ENCODE measurements at regions not wholly inside any gene's neighbourhood (a gene's known extent, or its start where the extent isn't known, plus 50 kb on each side); places are given as distances from the start of the nearest gene placed in this dataset.

- no peak for DNase-seq (ENCODE audit: low read depth in 3 of 3)
Measured at GRCh38 chr7:3193379-3194120, 107.5 kb upstream of the SDK1 start.

DNA sequence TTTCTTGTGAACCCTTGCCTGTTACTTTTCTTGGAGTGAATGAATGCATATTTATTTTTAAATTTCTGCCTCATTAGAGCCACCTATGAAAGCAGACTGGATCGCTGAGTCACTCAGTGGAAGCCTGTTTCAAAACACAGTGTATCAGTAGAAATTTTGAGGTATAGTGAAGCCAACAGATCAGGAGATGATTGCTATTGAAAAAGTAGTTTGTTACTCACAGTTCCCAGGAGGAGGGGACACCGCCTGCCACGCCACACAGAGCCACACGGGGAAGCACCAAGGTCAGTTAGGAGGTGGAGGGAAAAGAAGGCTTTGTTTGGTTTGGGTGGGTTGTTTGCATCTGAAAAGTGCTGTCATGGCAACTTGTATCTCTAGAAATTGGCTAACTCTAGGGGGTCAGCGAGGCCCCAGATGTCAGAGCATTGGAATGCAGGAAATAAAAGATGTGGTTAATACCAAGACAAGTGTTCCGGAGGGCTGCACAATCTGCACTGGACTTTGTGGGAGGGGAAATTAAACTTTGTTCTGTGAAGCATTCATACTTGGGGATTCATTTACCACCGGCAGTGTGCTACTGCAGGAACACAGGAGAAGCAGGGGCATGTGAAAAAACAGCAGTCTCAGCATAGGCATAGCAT is 106.4 kb upstream of the SDK1 start:
- DNase-seq (ENCODE audit: low read depth in 3 of 3) = no peak

- DNase-seq (ENCODE audit: low read depth in 3 of 3) = no peak
Measured at GRCh38 chr7:3195160-3195559, 105.9 kb upstream of the SDK1 start.

GRCh38 chr7:3196629-3197400 is 104.2 kb upstream of the SDK1 start:
- no peak for DNase-seq (ENCODE audit: low read depth in 3 of 3)

DNA sequence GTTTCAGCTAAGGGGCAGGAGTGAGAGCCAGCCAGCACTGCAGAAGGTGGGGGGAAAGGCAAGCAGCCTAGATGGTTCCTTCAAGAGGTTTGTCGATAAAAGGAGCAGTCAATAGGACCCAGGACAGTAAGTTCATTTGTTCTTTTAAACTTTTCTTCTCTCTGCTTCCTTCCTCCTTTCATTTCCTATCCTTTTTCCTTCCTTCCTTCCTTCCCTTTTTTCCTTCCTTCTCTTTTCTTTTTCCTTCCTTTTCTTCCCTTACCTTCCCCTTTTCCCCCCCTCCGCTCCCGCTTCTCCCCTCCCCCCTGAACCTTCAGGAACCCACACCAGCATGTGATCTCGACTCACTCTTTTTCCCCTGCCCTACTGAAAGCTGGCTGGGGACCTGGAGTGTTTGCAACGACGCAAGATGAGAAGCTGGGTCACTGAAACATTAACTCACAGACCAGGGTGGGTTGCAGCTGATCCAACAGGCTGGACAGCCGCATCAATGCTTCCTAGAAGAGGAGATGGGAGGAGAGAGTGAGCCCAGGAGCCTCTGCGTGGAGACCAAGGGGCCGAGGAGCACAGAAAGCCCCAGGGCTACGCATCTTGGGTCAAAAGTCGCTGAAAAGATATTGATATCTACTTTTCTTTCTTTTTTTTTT is 103.4 kb upstream of the SDK1 start:
- DNase-seq (ENCODE audit: low read depth in 3 of 3) = no peak

GRCh38 chr7:3198316-3198715 is 102.7 kb upstream of the SDK1 start:
- no peak for DNase-seq (ENCODE audit: low read depth in 3 of 3)

DNA sequence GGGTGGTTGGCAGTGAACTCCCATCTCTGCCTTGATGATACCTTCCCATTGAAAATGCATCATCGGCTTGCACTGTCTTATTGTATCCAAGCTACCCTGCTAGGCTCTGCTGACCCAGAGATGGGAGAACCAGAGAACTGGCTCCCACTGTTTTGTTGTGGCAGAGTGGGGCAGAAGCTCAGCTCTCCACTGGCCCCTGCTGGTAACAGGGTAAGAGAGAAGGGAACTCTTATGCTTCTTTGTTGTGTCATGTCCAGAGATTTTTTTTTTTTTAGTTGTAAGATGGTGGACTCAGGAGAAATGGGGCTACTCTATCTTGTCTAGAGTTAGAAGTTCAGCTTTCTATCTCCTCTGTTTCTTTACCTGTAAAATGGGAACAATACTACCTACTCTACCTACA is 100.5 kb upstream of the SDK1 start:
- peak in 1 of 3 experiments; percentile 23 for DNase-seq (ENCODE audit: low read depth in 3 of 3)

- DNase-seq (ENCODE audit: low read depth in 3 of 3) = no peak
Measured at GRCh38 chr7:3201306-3201705, 99.7 kb upstream of the SDK1 start.

DNA sequence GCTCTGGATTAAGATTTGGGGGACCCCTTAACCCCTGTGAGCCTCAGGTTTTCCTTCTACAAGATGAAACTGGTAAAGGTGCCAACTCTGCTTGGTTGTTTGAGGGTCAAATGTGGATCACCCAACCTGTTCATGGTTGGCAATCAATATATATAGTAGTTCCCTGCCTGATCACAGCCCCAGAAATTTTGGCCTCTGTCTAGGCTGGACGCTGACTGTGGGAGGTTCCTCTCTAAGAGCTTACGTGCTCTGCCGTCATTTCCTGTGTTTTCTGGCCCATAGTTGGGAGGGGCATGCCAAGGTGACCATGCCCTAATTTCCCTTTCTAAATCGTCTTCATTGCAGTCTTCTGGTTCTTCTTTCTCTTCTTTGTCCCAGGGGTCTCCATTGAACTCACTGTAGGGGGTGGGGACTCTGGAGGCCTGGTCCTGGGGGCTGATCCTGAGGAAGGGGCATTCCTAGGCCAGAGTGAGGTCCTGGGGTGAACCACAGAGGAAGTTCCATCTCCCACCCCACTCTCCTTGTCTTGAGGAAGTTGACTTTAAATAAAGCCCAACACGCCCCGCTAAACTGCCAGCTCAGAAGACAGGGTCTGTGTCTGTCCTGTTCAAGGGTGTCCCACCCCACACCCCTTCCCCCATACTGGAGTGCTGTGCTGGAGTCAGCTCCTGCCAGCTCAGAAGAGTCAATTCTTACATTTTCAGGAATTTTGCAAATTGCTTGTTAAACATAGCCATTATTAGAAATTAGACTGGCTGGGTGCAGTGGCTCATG is 98.9 kb upstream of the SDK1 start:
- no peak for DNase-seq (ENCODE audit: low read depth in 3 of 3)

DNA sequence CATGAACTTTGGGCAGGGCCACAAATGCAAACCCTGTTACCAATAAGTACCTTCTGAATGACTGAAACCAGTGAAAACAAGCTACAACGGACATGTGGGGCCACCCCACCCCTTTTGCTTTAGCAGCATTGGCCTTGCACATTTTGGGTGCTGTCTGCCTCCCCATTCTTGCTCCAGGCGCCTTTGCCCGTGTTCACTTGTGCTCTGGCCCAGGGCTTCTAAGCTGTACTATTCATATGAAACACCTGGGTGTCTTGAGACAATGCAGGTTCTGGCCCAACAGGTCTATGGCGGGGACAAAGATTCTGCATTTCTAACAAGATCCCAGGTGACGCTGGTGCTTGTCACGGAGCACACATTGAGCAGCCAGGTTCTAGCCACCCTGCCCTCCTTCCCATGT is 96.5 kb upstream of the SDK1 start:
- DNase-seq (ENCODE audit: low read depth in 3 of 3) = no peak

- no peak for DNase-seq (ENCODE audit: low read depth in 3 of 3)
Measured at GRCh38 chr7:3206101-3206500, 95.0 kb upstream of the SDK1 start.

DNA sequence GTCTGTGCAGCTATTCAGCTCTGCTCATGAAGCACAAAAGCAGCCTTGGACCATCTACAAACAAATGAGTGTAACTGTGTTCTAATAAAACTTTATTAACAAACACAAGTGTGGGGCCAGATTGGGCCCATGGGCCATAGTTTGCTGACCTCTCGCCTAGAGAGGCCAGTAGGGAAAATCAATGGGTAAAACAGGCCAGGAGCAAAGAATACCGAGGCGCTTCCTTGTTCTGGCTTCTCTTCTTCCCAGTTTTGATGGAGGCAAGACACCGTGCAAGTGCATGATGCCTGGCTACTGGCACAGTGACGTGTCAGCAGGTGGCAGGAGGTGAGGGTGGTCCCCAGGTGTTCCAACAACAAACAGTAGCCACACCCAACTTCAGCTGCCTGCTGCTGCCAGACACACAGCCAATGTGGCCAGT is 94.3 kb upstream of the SDK1 start:
- DNase-seq (ENCODE audit: low read depth in 3 of 3) = no peak

GRCh38 chr7:3207387-3207902 is 93.6 kb upstream of the SDK1 start:
- no peak for DNase-seq (ENCODE audit: low read depth in 3 of 3)

DNA sequence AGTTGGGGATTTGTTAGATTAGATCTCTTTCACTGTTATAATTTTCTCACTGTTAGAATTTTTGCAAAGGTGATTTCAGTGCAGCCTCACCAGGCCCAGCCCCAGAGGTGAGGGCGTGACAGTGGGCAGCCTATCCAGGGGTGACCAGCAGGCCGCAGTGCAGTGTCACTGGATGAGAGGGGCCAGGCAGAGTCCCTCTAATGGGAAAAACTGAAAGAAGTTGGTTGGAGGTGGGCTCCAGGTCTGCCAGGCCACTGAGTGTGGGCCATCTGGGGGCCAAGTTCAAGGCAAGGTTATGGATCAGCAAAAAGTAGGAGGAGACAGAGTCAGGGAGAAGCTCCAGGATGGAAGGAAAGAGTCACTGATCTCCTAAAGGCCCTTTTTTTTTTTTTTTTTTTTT is 90.5 kb upstream of the SDK1 start:
- DNase-seq (ENCODE audit: low read depth in 3 of 3) = no peak

DNA sequence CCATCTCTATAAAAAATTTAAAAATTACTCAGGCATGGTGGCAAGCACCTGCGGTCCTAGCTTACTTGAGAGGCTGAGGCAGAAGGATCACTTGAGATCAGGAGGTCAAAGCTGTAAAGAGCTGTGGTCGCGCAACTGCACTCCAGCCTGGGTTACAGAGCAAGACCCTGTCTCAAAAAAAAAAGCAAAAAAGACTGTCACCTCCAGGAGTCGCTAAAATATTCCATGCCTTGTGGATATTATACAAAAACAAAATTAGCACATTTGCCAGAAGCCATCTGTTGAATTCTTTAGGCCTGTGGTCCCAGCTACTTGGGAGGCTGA is 87.0 kb upstream of the SDK1 start:
- DNase-seq (ENCODE audit: low read depth in 3 of 3) = no peak

DNA sequence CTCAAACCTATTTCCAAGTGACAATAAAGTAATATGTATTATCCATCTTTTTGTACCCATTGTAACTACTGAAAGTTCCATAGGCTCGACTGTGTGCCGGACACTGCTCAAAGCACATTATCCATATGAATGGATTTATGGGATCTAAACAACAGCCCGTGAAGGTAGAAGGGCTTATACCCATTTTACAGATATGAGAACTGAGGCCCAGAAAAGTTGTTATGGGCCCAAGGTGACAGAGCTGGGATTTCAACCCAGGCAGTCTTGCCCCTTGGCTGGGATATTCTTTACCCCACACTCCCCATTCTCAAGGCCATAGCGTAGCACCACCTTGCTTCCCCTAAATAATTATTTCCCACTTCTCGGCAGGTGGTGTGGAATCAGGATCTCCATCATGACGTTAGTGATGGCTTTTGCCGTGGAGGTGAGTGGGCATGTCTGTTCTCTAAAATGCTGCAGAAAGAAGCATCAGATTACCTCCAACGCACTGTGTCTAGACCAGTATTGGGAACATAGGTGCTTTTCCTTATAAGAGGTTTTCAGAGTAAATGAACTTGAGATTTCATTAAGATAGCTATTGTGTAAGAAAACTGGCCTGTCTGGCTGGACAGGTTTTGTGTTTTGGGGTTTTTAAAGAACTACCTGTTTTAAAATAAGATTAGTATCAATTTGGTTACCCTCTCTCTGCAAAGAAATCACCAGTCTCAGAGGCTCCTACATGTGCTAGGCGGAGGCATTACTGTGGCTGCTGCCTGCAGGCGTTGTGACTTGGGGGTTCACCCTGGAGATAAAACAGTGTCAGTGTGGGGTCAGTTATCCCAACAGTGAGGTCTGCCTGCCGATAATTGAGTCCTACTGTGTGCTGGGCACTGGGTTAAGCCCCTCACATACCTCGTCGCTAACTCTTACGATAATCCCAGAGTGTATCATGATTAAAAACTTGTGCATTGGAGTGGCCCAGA is 85.1 kb upstream of the SDK1 start:
- no peak for DNase-seq (ENCODE audit: low read depth in 3 of 3)

- DNase-seq (ENCODE audit: low read depth in 3 of 3) = no peak
Measured at GRCh38 chr7:3217166-3217565, 83.9 kb upstream of the SDK1 start.

GRCh38 chr7:3218411-3219225 is 82.4 kb upstream of the SDK1 start:
- DNase-seq (ENCODE audit: low read depth in 3 of 3) = no peak

GRCh38 chr7:3229904-3230470 is 71.1 kb upstream of the SDK1 start:
- no peak for DNase-seq (ENCODE audit: low read depth in 3 of 3)

Data from stimulated activated CD4-positive, alpha-beta T cell treated with anti-CD3 and anti-CD28 coated beads, TNF-alpha, amount 100 ng/mL, for 24 hours (primary cell).